GM12878 (cell line): ENCODE measurements at regions not wholly inside any gene's neighbourhood (a gene's known extent, or its start where the extent isn't known, plus 50 kb on each side); places are given as distances from the start of the nearest gene placed in this dataset.

Source experiments
- ATAC-seq: fragments of 200-7000 bp; cut with Tn5 transposase; 3 replicates; pipeline ENCODE4 v1.9.1; 2020; ENCODE audit warnings: mild to moderate bottlenecking, moderate library complexity
- BruUV-seq: library from RNA; stranded (reverse); fragments of 400-500 nt; replicated peaks from 2 replicates; lab custom pipeline; 2021; lab: Mats Ljungman, UMichigan
- CTCF ChIA-PET: fragments of 300-600 bp; sonication (Branson Sonifier 250); formaldehyde crosslinking; extraction: SDS; loops from one replicate; lab custom pipeline; 2021; ENCODE audit warnings: inconsistent platforms; lab: Yijun Ruan, JAX
- POLR2A ChIA-PET: fragments of 350-600 bp; formaldehyde crosslinking; extraction: SDS; loops from one replicate; lab custom pipeline; 2021; ENCODE audit warnings: inconsistent platforms; lab: Charles Lee
- RAD21 ChIA-PET: fragments of 300-600 bp; sonication (Branson Sonifier 250); formaldehyde crosslinking; loops from one replicate; lab custom pipeline; 2023; ENCODE audit warnings: antibody characterized with exemption; ENCODE audit not compliant: unreplicated experiment; lab: Charles Lee
- SMC1A ChIA-PET: fragments of 300-600 bp; sonication (Branson Sonifier 250); formaldehyde crosslinking; loops from one replicate; lab custom pipeline; 2023; ENCODE audit not compliant: unreplicated experiment, uncharacterized antibody; lab: Charles Lee
- DNase-seq: peaks from one replicate; pipeline ENCODE4 v3.0.0-alpha.2; 2011; ENCODE audit warnings: low read depth, low spot score
- FAIRE-seq: peaks from 3 replicates; lab custom pipeline; 2011; peaks lifted over from hg19 to GRCh38; lab: Jason Lieb, UNC
- H2AFZ ChIP-seq: 2 replicates; pipeline ENCODE4 v1.6.0; 2011; ENCODE audit warnings: low read depth, low read length, control low read depth; ENCODE audit not compliant: control insufficient read depth
- H3K27ac ChIP-seq: 2 replicates; pipeline ENCODE4 v1.5.1; 2011; ENCODE audit warnings: control low read depth; ENCODE audit not compliant: control insufficient read depth, insufficient read depth
- H3K27me3 ChIP-seq, 2 experiments: replicated peaks in 1 of 2; 2 replicates each; pipeline versions ENCODE4 v1.6.0 to v1.6.1; 2011; ENCODE audit warnings: low read length in 1 of 2; ENCODE audit not compliant: control insufficient read depth in 2 of 2, insufficient read depth in 2 of 2
- H3K36me3 ChIP-seq, 2 experiments: 2 replicates each; pipeline ENCODE4 v1.5.1; 2011; ENCODE audit warnings: low read length in 1 of 2; ENCODE audit not compliant: control insufficient read depth in 2 of 2, insufficient read depth in 2 of 2
- H3K4me1 ChIP-seq: 2 replicates; pipeline ENCODE4 v1.6.1; 2011; ENCODE audit warnings: mild to moderate bottlenecking, low read length, moderate library complexity, mixed read lengths; ENCODE audit not compliant: control insufficient read depth, insufficient read depth
- H3K4me2 ChIP-seq: 2 replicates; pipeline ENCODE4 v1.6.0; 2011; ENCODE audit warnings: control low read depth; ENCODE audit not compliant: control insufficient read depth, insufficient read depth
- H3K4me3 ChIP-seq: fragments of 200-600 bp; sonication (generic); 2 replicates; pipeline ENCODE4 v1.5.1; 2016
- H3K79me2 ChIP-seq: 2 replicates; pipeline ENCODE4 v1.6.0; 2011; ENCODE audit warnings: low read length; ENCODE audit not compliant: control insufficient read depth, insufficient read depth
- H3K9ac ChIP-seq: 2 replicates; pipeline ENCODE4 v1.8.0; 2011; ENCODE audit warnings: low read length, control low read depth, mixed read lengths; ENCODE audit not compliant: control insufficient read depth, insufficient read depth
- H3K9me3 ChIP-seq: replicated peaks from 3 replicates; pipeline ENCODE4 v1.5.1; 2011; ENCODE audit warnings: mild to moderate bottlenecking, low read length; ENCODE audit not compliant: control insufficient read depth, insufficient read depth
- H4K20me1 ChIP-seq: 2 replicates; pipeline ENCODE4 v1.6.0; 2011; ENCODE audit not compliant: control insufficient read depth, insufficient read depth
- ASH2L ChIP-seq: fragments of 300-600, 200-600 bp; sonication (generic); IDR thresholded peaks from 2 replicates; pipeline ENCODE4 v1.6.1; 2017; ENCODE audit warnings: low read depth, mild to moderate bottlenecking, borderline replicate concordance
- CHD1 ChIP-seq: IDR thresholded peaks from 2 replicates; pipeline ENCODE4 v1.6.1; 2012; ENCODE audit warnings: low read depth, low read length, improper control_type of control experiment
- EED ChIP-seq: sonication (generic); IDR thresholded peaks from 2 replicates; pipeline ENCODE4 v1.6.1; 2016; ENCODE audit warnings: antibody characterized with exemption, low read depth
- EZH2 ChIP-seq: IDR thresholded peaks from 2 replicates; pipeline ENCODE4 v1.6.1; 2012; ENCODE audit warnings: low read depth, mild to moderate bottlenecking, control low read depth, inconsistent platforms, low read length, borderline replicate concordance; ENCODE audit not compliant: control insufficient read depth
- PAX5 ChIP-seq: IDR thresholded peaks from 2 replicates; pipeline ENCODE4 v1.6.1; 2011; ENCODE audit warnings: low read depth, low read length, borderline replicate concordance
- REST ChIP-seq: IDR thresholded peaks from 2 replicates; pipeline ENCODE4 v1.6.1; 2012; ENCODE audit warnings: mild to moderate bottlenecking, low read depth, low read length
- RUNX3 ChIP-seq: IDR thresholded peaks from 2 replicates; pipeline ENCODE4 v1.6.1; 2012; ENCODE audit warnings: low read length, inconsistent platforms
- USF1 ChIP-seq: IDR thresholded peaks from 2 replicates; pipeline ENCODE4 v1.6.1; 2011; ENCODE audit warnings: borderline replicate concordance, low read depth, mild to moderate bottlenecking, moderate library complexity, mixed read lengths, low read length; ENCODE audit not compliant: insufficient read depth; ENCODE audit errors: extremely low read length
- WRNIP1 ChIP-seq: IDR thresholded peaks from 2 replicates; pipeline ENCODE4 v1.6.1; 2011; ENCODE audit warnings: low read depth, low read length, improper control_type of control experiment, borderline replicate concordance
- WGBS: methylation state at CpG from one replicate; pipeline ENCODE4 v1.1.6; 2016; ENCODE audit warnings: low lambda C conversion rate; ENCODE audit not compliant: insufficient replicate concordance, insufficient coverage; ENCODE audit errors: missing lambda C conversion rate; 5-methylcytosine and 5-hydroxymethylcytosine counted together
- in situ Hi-C: fragments of 300-500 bp; cut with MboI; formaldehyde crosslinking; loops from 9 replicates; pipeline ENCODE4 v1.14.3; 2018; ENCODE audit warnings: mixed read lengths
- intact Hi-C: fragments of 100-400 bp; cut with micrococcal nuclease; formaldehyde crosslinking; loops from one replicate; pipeline ENCODE4 v1.14.2; 2022; ENCODE audit not compliant: unreplicated experiment

GRCh38 chr1:36603461-36603860 is 120.7 kb upstream of the CSF3R start:
- 3% methylated on average over 3 of the region's 3 CpGs for WGBS
- no peaks in the 10 kb centered on the region for H3K79me2 ChIP-seq
- TF ChIP-seq RUNX3 (no peak), USF1 (no peak), EED (no peak), CHD1 (no peak), ASH2L (no peak), EZH2 (no peak), REST (peak; percentile 66; the same call in 1 of the 2 replicates), PAX5 (no peak), WRNIP1 (no peak)
- no peak overlapping the region for H3K9ac ChIP-seq
- no peaks in the 10 kb centered on the region for H4K20me1 ChIP-seq
- no TSS peak for BruUV-seq
- DNase-seq (no peak), FAIRE-seq (no peak), ATAC-seq (no peak)
- H3K27ac ChIP-seq, result no peak overlapping the region
- intact Hi-C loops, result no loop called here
- ChIA-PET CTCF (no interaction called here), RAD21 (no interaction called here), POLR2A (interaction anchor here (0.5 kb wide), 1 partner anchor 24 kb away, joined by 3 read pairs; no protein-coding TSS in a partner anchor), SMC1A (no interaction called here)
- in situ Hi-C loops, result no loop called here
- H3K27me3 ChIP-seq, result no peaks in the 10 kb centered on the region; a peak in 3 of 4 replicates
- no peak overlapping the region for H3K4me2 ChIP-seq
- no peaks in the 10 kb centered on the region for H3K4me1 ChIP-seq
- H2AFZ ChIP-seq, result no peak overlapping the region
- H3K36me3 ChIP-seq, result no peaks in the 10 kb centered on the region
- H3K4me3 ChIP-seq, result no peak overlapping the region
- H3K9me3 ChIP-seq, result no peaks in the 10 kb centered on the region
